22Rv1 (cell line): ENCODE measurements at regions not wholly inside any gene's neighbourhood (a gene's known extent, or its start where the extent isn't known, plus 50 kb on each side); places are given as distances from the start of the nearest gene placed in this dataset.

Source experiments
- ZFX ChIP-seq: fragments of 450-650 bp; IDR thresholded peaks from 2 replicates; pipeline ENCODE4 v1.6.1; 2017; ENCODE audit warnings: antibody characterized with exemption, borderline replicate concordance
- TF ChIP-seq, protein P1 (sequence below): fragments of 450-650 bp; IDR thresholded peaks from 2 replicates; pipeline ENCODE4 v1.5.1; 2017; ENCODE audit warnings: mild to moderate bottlenecking

DNA sequence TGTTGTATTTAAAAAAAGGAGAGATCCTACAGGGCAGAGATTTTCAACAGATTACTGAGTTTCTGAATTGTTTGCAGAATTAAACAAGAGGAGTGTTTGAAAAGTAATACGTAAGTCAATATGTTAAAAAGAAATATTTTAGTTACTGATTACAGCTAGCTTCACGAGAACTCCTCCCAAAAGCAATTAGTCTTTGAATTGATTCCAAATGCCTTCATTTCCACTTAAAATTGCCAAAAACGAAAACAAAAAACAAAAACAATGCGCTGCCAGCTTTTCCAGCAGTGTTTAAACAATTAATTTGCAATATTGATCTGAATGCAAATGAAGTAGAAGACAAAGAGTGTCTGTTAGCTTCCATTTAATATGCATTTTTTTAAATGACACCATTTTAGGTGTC is 310.0 kb downstream of the IPO8 start:
- TF ChIP-seq, protein P1, sequence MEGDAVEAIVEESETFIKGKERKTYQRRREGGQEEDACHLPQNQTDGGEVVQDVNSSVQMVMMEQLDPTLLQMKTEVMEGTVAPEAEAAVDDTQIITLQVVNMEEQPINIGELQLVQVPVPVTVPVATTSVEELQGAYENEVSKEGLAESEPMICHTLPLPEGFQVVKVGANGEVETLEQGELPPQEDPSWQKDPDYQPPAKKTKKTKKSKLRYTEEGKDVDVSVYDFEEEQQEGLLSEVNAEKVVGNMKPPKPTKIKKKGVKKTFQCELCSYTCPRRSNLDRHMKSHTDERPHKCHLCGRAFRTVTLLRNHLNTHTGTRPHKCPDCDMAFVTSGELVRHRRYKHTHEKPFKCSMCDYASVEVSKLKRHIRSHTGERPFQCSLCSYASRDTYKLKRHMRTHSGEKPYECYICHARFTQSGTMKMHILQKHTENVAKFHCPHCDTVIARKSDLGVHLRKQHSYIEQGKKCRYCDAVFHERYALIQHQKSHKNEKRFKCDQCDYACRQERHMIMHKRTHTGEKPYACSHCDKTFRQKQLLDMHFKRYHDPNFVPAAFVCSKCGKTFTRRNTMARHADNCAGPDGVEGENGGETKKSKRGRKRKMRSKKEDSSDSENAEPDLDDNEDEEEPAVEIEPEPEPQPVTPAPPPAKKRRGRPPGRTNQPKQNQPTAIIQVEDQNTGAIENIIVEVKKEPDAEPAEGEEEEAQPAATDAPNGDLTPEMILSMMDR: no peak
- no peak for TF ChIP-seq ZFX
